GM23248 (cell line): ENCODE measurements at regions not wholly inside any gene's neighbourhood (a gene's known extent, or its start where the extent isn't known, plus 50 kb on each side); places are given as distances from the start of the nearest gene placed in this dataset.

ENCODE experiments used
- EZH2 ChIP-seq: fragments of 200-600 bp; sonication (generic); IDR thresholded peaks from 2 replicates; pipeline ENCODE4 v1.6.1; 2018; ENCODE audit warnings: antibody characterized with exemption, mild to moderate bottlenecking; ENCODE audit not compliant: insufficient read depth, poor library complexity, severe bottlenecking
- EZH2phosphoT487 ChIP-seq: fragments of 200-600 bp; sonication (generic); IDR thresholded peaks from 2 replicates; pipeline ENCODE4 v1.6.1; 2018; ENCODE audit warnings: antibody characterized with exemption, moderate library complexity, mild to moderate bottlenecking, low read depth; ENCODE audit not compliant: insufficient read depth

DNA sequence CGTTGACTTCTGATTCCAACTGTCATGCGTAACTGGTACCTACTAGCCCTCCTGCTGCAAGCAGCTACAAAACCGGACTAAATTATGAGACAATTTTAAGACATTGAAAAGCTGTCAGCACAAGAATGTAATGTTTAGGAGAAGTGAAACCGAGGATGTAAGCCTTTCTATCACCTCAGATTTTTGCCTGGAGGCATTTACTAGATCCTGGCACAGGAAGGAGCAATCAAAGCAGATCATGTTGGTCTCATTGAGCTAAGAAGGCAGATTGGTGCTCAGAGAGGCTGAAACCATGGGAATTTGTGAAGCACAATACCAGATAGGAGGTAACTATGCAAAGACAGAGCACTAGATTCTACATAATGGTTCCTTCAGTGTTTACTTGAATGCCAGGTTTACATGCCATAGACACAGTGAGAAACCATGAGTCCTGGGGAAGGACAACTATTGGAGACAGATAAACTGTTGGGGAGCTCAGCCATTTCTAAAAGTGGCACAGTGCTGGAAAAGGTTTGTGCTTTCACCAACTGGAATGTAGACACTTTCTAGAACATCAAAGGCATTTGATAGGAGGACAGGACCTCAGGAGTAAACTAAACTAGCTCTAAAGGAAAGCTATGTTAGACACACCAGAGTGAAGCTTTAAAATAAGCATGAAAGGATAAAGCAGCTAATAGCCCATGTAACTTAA is 179.4 kb downstream of the LYPLAL1 start:
- TF ChIP-seq EZH2 = no peak
- no peak for TF ChIP-seq EZH2phosphoT487
